Right renal cortex interstitium (tissue), 3 donors: ENCODE measurements at regions not wholly inside any gene's neighbourhood (a gene's known extent, or its start where the extent isn't known, plus 50 kb on each side); places are given as distances from the start of the nearest gene placed in this dataset.
A peak's percentile ranks its signal among the peaks of the same experiment; 100 is the strongest.

Experiments
- DNase-seq, 3 donors: peaks; one replicate each; pipeline ENCODE4 v3.0.0-alpha.2; 2013; ENCODE audit warnings: low read depth in 3 of 3, low spot score in 2 of 3

- DNase-seq: peak; percentile 31 to 52 (median 41)
Observed at GRCh38 chr14:71321574-71322315, 414.5 kb downstream of the PCNX1 start.

GRCh38 chr14:71322655-71323250 is 415.5 kb downstream of the PCNX1 start:
- DNase-seq: peak in 1 of 3 donors; percentile 25

- DNase-seq: peak in 2 of 3 donors; percentile 42 to 47
Observed at GRCh38 chr14:71324767-71325272, 417.6 kb downstream of the PCNX1 start.

GRCh38 chr14:71327691-71328090 is 420.4 kb downstream of the PCNX1 start:
- no peak for DNase-seq

GRCh38 chr14:71328183-71328582 is 420.9 kb downstream of the PCNX1 start:
- no peak for DNase-seq

GRCh38 chr14:71328954-71329353 is 421.7 kb downstream of the PCNX1 start:
- no peak for DNase-seq

- no peak for DNase-seq
Observed at GRCh38 chr14:71331403-71331802, 424.1 kb downstream of the PCNX1 start.

GRCh38 chr14:71332476-71332875 is 425.2 kb downstream of the PCNX1 start:
- DNase-seq: no peak

GRCh38 chr14:71333705-71334104 is 426.4 kb downstream of the PCNX1 start:
- no peak for DNase-seq

GRCh38 chr14:71336489-71337192 is 429.4 kb downstream of the PCNX1 start:
- no peak for DNase-seq

GRCh38 chr14:71338153-71338552 is 430.9 kb downstream of the PCNX1 start:
- no peak for DNase-seq

- no peak for DNase-seq
Observed at GRCh38 chr14:71339650-71340415, 432.6 kb downstream of the PCNX1 start.

GRCh38 chr14:71341156-71341555 is 433.9 kb downstream of the PCNX1 start:
- DNase-seq: no peak

- DNase-seq: no peak
Observed at GRCh38 chr14:71343724-71344123, 436.5 kb downstream of the PCNX1 start.

- no peak for DNase-seq
Observed at GRCh38 chr14:71344506-71344905, 437.2 kb downstream of the PCNX1 start.

- no peak for DNase-seq
Observed at GRCh38 chr14:71346685-71347084, 439.4 kb downstream of the PCNX1 start.

- DNase-seq: no peak
Observed at GRCh38 chr14:71348394-71348793, 441.1 kb downstream of the PCNX1 start.

GRCh38 chr14:71348817-71349216 is 441.6 kb downstream of the PCNX1 start:
- no peak for DNase-seq

GRCh38 chr14:71354142-71354541 is 446.9 kb downstream of the PCNX1 start:
- no peak for DNase-seq

GRCh38 chr14:71354801-71355200 is 447.5 kb downstream of the PCNX1 start:
- DNase-seq: no peak
